PC-9 (cell line): ENCODE measurements at regions not wholly inside any gene's neighbourhood (a gene's known extent, or its start where the extent isn't known, plus 50 kb on each side); places are given as distances from the start of the nearest gene placed in this dataset.

Source experiments
- BruUV-seq: library from RNA; stranded (reverse); fragments of 400-500 nt; replicated peaks from 2 replicates; lab custom pipeline; 2021; lab: Mats Ljungman, UMichigan
- CTCF ChIA-PET: fragments of 300-600 bp; sonication (Branson Sonifier 250); formaldehyde crosslinking; loops from one replicate; lab custom pipeline; 2022; ENCODE audit warnings: antibody characterized with exemption; lab: Charles Lee
- POLR2A ChIA-PET: fragments of 300-600 bp; sonication (Branson Sonifier 250); formaldehyde crosslinking; loops from one replicate; lab custom pipeline; 2022; ENCODE audit warnings: antibody characterized with exemption; ENCODE audit not compliant: unreplicated experiment; lab: Charles Lee
- DNase-seq, 2 experiments: peaks; one replicate each; pipeline versions ENCODE4 v3.0.0 to v3.0.0-alpha.2; 2015 to 2022; ENCODE audit warnings: mixed read lengths in 1 of 2
- H2AFZ ChIP-seq: fragments of 200-600 bp; sonication (generic); 2 replicates; pipeline ENCODE4 v1.8.1; 2017; ENCODE audit warnings: antibody characterized with exemption
- H3F3A ChIP-seq: fragments of 200-600 bp; sonication (generic); 2 replicates; pipeline ENCODE4 v1.8.1; 2017; ENCODE audit warnings: antibody characterized with exemption, mild to moderate bottlenecking, low read depth; ENCODE audit not compliant: insufficient read depth
- H3K27ac ChIP-seq: fragments of 200-600 bp; sonication (generic); 2 replicates; pipeline ENCODE4 v1.6.1; 2016; ENCODE audit warnings: mixed run types
- H3K27me3 ChIP-seq: fragments of 200-600 bp; sonication (generic); 2 replicates; pipeline ENCODE4 v1.6.1; 2016; ENCODE audit warnings: low read depth, mixed run types; ENCODE audit not compliant: insufficient read depth
- H3K36me3 ChIP-seq: fragments of 200-600 bp; sonication (generic); 2 replicates; pipeline ENCODE4 v1.6.1; 2016; ENCODE audit warnings: low read depth, mixed run types
- H3K4me1 ChIP-seq: fragments of 200-600 bp; sonication (generic); replicated peaks from 2 replicates; pipeline ENCODE4 v1.6.1; 2016; ENCODE audit warnings: mixed run types; ENCODE audit not compliant: insufficient read depth
- H3K4me2 ChIP-seq: fragments of 200-600 bp; sonication (generic); 2 replicates; pipeline ENCODE4 v1.6.1; 2017; ENCODE audit warnings: mixed run types
- H3K4me3 ChIP-seq: fragments of 200-600 bp; sonication (generic); 2 replicates; pipeline ENCODE4 v1.6.1; 2016; ENCODE audit warnings: mixed run types
- H3K79me2 ChIP-seq: fragments of 200-600 bp; sonication (generic); 2 replicates; pipeline ENCODE4 v1.6.1; 2017; ENCODE audit warnings: low read depth, mixed run types
- H3K9me2 ChIP-seq: fragments of 200-600 bp; sonication (generic); 2 replicates; pipeline ENCODE4 v1.8.1; 2017; ENCODE audit warnings: mild to moderate bottlenecking; ENCODE audit not compliant: insufficient read depth
- H3K9me3 ChIP-seq: fragments of 200-600 bp; sonication (generic); 2 replicates; pipeline ENCODE4 v1.8.1; 2016; ENCODE audit warnings: low read depth; ENCODE audit not compliant: insufficient read depth
- H4K20me1 ChIP-seq: fragments of 200-600 bp; sonication (generic); 2 replicates; pipeline ENCODE4 v1.8.1; 2017; ENCODE audit not compliant: insufficient read depth
- CTCF ChIP-seq: fragments of 200-600 bp; sonication (generic); conservative IDR thresholded peaks from 2 replicates; pipeline ENCODE4 v1.6.1; 2017; ENCODE audit warnings: mixed run types, antibody characterized with exemption, mild to moderate bottlenecking, moderate library complexity
- EZH2 ChIP-seq: fragments of 200-600 bp; sonication (generic); IDR thresholded peaks from 2 replicates; pipeline ENCODE4 v1.8.0; 2017; ENCODE audit warnings: antibody characterized with exemption, low read depth
- intact Hi-C: fragments of 100-400 bp; cut with micrococcal nuclease; formaldehyde crosslinking; loops from one replicate; pipeline ENCODE4 v1.10.0; 2022; ENCODE audit not compliant: unreplicated experiment

- Histone ChIP-seq H2AFZ (no peak overlapping the region), H3K27ac (no peak overlapping the region), H3K9me3 (no peaks in the 10 kb centered on the region), H3K79me2 (no peaks in the 10 kb centered on the region), H3K27me3 (no peaks in the 10 kb centered on the region), H3K4me2 (no peak overlapping the region), H3K9me2 (no peaks in the 10 kb centered on the region), H3K4me1 (no peaks in the 10 kb centered on the region), H3K4me3 (no peak overlapping the region), H4K20me1 (no peaks in the 10 kb centered on the region), H3K36me3 (no peaks in the 10 kb centered on the region), H3F3A (no peaks in the 10 kb centered on the region)
- ChIA-PET POLR2A (no interaction called here), CTCF (no interaction called here)
- no peak for DNase-seq
- no TSS peak for BruUV-seq
- TF ChIP-seq EZH2 (no peak), CTCF (no peak)
- intact Hi-C loops: no loop called here
Observed at GRCh38 chr9:24460781-24461180, 84.9 kb downstream of the IZUMO3 start.

- ChIA-PET POLR2A (no interaction called here), CTCF (no interaction called here)
- Histone ChIP-seq H3F3A (no peaks in the 10 kb centered on the region), H3K9me2 (no peaks in the 10 kb centered on the region), H3K79me2 (no peaks in the 10 kb centered on the region), H2AFZ (no peak overlapping the region), H3K27ac (no peak overlapping the region), H3K36me3 (no peaks in the 10 kb centered on the region), H3K9me3 (no peaks in the 10 kb centered on the region), H3K4me2 (no peak overlapping the region), H4K20me1 (no peaks in the 10 kb centered on the region), H3K27me3 (no peaks in the 10 kb centered on the region), H3K4me1 (no peaks in the 10 kb centered on the region), H3K4me3 (no peak overlapping the region)
- DNase-seq: no peak
- BruUV-seq: no TSS peak
- TF ChIP-seq CTCF: no peak
- TF ChIP-seq EZH2: no peak
- intact Hi-C loops: no loop called here
Observed at GRCh38 chr9:24459953-24460352, 85.7 kb downstream of the IZUMO3 start.

- H3K4me1 ChIP-seq: no peaks in the 10 kb centered on the region
- no peak overlapping the region for H3K27ac ChIP-seq
- CTCF ChIA-PET: no interaction called here
- H3K79me2 ChIP-seq: no peaks in the 10 kb centered on the region
- H2AFZ ChIP-seq: no peak overlapping the region
- H3K36me3 ChIP-seq: no peaks in the 10 kb centered on the region
- POLR2A ChIA-PET: no interaction called here
- no peak overlapping the region for H3K4me3 ChIP-seq
- no peaks in the 10 kb centered on the region for H3F3A ChIP-seq
- no peak overlapping the region for H3K4me2 ChIP-seq
- no TSS peak for BruUV-seq
- DNase-seq: no peak
- no peaks in the 10 kb centered on the region for H3K9me3 ChIP-seq
- H3K9me2 ChIP-seq: no peaks in the 10 kb centered on the region
- intact Hi-C loops: no loop called here
- H4K20me1 ChIP-seq: no peaks in the 10 kb centered on the region
- TF ChIP-seq CTCF: no peak
- no peak for TF ChIP-seq EZH2
- H3K27me3 ChIP-seq: no peaks in the 10 kb centered on the region
Observed at GRCh38 chr9:24451346-24451745, 94.4 kb downstream of the IZUMO3 start.
